ENCODE measurements at regions not wholly inside any gene's neighbourhood (a gene's known extent, or its start where the extent isn't known, plus 50 kb on each side); places are given as distances from the start of the nearest gene placed in this dataset.

DNA sequence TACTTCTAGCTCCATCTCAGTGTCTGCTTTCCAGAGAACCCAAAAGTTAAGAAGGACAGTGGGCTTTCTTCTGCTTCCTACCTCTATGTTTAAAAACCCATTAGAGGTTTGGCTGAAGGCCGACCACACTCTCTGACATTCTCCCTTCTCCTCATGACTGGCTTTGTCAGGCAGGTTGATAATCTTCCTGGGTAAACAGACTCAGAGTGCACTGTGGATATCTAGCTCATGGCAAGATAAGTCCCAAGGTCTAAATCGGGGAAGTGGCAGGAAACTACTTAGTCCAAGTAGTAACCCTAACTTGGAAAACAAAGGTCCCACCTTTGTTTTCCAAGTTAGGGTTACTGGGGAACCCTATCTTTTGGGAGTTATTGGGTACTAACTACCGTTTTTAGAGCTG is 161.9 kb upstream of the SPAG17 start:
- no peak for TF ChIP-seq CTCF (IDR thresholded peaks at IDR 0.05)
- no peak for TF ChIP-seq POLR2A (IDR thresholded peaks at IDR 0.05)
